Neuron (in vitro differentiated cells): ENCODE measurements at regions not wholly inside any gene's neighbourhood (a gene's known extent, or its start where the extent isn't known, plus 50 kb on each side); places are given as distances from the start of the nearest gene placed in this dataset.
"Not testable (repeated sequence)": the region's sequence is repeated elsewhere in the genome, so short reads cannot be mapped to it uniquely, and the experiment has no call there.

Experiments used
- H2AFZ ChIP-seq: one replicate; pipeline ENCODE4 v1.6.1; 2013; ENCODE audit warnings: low read depth, mild to moderate bottlenecking, inconsistent platforms, low read length, moderate library complexity
- H3K27me3 ChIP-seq: one replicate; pipeline ENCODE4 v1.6.1; 2013; ENCODE audit warnings: low read length; ENCODE audit not compliant: insufficient read depth
- H3K36me3 ChIP-seq: one replicate; pipeline ENCODE4 v1.6.1; 2013; ENCODE audit warnings: low read length; ENCODE audit not compliant: insufficient read depth
- H3K4me1 ChIP-seq: one replicate; pipeline ENCODE4 v1.6.1; 2013; ENCODE audit warnings: low read length; ENCODE audit not compliant: insufficient read depth
- H3K4me3 ChIP-seq: 2 replicates; pipeline ENCODE4 v1.5.1; 2013; ENCODE audit warnings: mild to moderate bottlenecking, low read length, moderate library complexity
- H3K9me3 ChIP-seq: one replicate; pipeline ENCODE4 v1.6.1; 2013; ENCODE audit warnings: low read length

- no peak overlapping the region for H3K4me3 ChIP-seq
- H3K9me3 ChIP-seq = peaks cover 3% of the 10 kb centered on the region
- H3K27me3 ChIP-seq = no peaks in the 10 kb centered on the region
- no peaks in the 10 kb centered on the region for H3K36me3 ChIP-seq
- H2AFZ ChIP-seq = no peak overlapping the region
- peaks cover 21% of the 10 kb centered on the region for H3K4me1 ChIP-seq
These were observed 56.2 kb downstream of the PABPC4L start for GRCh38 chr4:134145369-134145768.

- Histone ChIP-seq H3K36me3 (no peaks in the 10 kb centered on the region), H3K9me3 (peaks cover 3% of the 10 kb centered on the region), H3K27me3 (no peaks in the 10 kb centered on the region), H2AFZ (no peak overlapping the region), H3K4me3 (no peak overlapping the region), H3K4me1 (peaks cover 18% of the 10 kb centered on the region)
These were observed 57.3 kb downstream of the PABPC4L start for GRCh38 chr4:134144337-134144736.

GRCh38 chr4:134141728-134142127 lies 59.9 kb downstream of the PABPC4L start:
- Histone ChIP-seq H3K4me3 (no peak overlapping the region), H2AFZ (no peak overlapping the region), H3K4me1 (peaks cover 13% of the 10 kb centered on the region), H3K36me3 (no peaks in the 10 kb centered on the region), H3K27me3 (no peaks in the 10 kb centered on the region), H3K9me3 (peaks cover 2% of the 10 kb centered on the region)

- Histone ChIP-seq H3K36me3 (no peaks in the 10 kb centered on the region), H3K4me1 (peaks cover 2% of the 10 kb centered on the region), H3K4me3 (no peak overlapping the region), H3K9me3 (no peaks in the 10 kb centered on the region), H3K27me3 (no peaks in the 10 kb centered on the region), H2AFZ (no peak overlapping the region)
These were observed 62.4 kb downstream of the PABPC4L start for GRCh38 chr4:134139188-134139587.

- no peaks in the 10 kb centered on the region for H3K9me3 ChIP-seq
- no peak overlapping the region for H3K4me3 ChIP-seq
- H2AFZ ChIP-seq = no peak overlapping the region
- no peaks in the 10 kb centered on the region for H3K36me3 ChIP-seq
- no peaks in the 10 kb centered on the region for H3K27me3 ChIP-seq
- H3K4me1 ChIP-seq = no peaks in the 10 kb centered on the region
These were observed 69.4 kb downstream of the PABPC4L start for GRCh38 chr4:134132086-134132783.

GRCh38 chr4:134126955-134127354 lies 74.6 kb downstream of the PABPC4L start:
- Histone ChIP-seq H3K27me3 (no peaks in the 10 kb centered on the region), H3K4me1 (no peaks in the 10 kb centered on the region), H3K36me3 (no peaks in the 10 kb centered on the region), H3K4me3 (no peak overlapping the region), H3K9me3 (no peaks in the 10 kb centered on the region), H2AFZ (no peak overlapping the region)

GRCh38 chr4:134126000-134126560 lies 75.5 kb downstream of the PABPC4L start:
- no peaks in the 10 kb centered on the region for H3K36me3 ChIP-seq
- no peak overlapping the region for H2AFZ ChIP-seq
- no peaks in the 10 kb centered on the region for H3K9me3 ChIP-seq
- no peak overlapping the region for H3K4me3 ChIP-seq
- no peaks in the 10 kb centered on the region for H3K27me3 ChIP-seq
- H3K4me1 ChIP-seq = no peaks in the 10 kb centered on the region

GRCh38 chr4:134122903-134123302 lies 78.7 kb downstream of the PABPC4L start:
- H3K4me1 ChIP-seq = no peaks in the 10 kb centered on the region
- no peaks in the 10 kb centered on the region for H3K27me3 ChIP-seq
- no peak overlapping the region for H3K4me3 ChIP-seq
- H2AFZ ChIP-seq = no peak overlapping the region
- H3K9me3 ChIP-seq = no peaks in the 10 kb centered on the region
- no peaks in the 10 kb centered on the region for H3K36me3 ChIP-seq

- Histone ChIP-seq H3K27me3 (no peaks in the 10 kb centered on the region), H3K9me3 (no peaks in the 10 kb centered on the region), H3K4me1 (no peaks in the 10 kb centered on the region), H3K36me3 (no peaks in the 10 kb centered on the region), H2AFZ (no peak overlapping the region), H3K4me3 (no peak overlapping the region)
These were observed 84.0 kb downstream of the PABPC4L start for GRCh38 chr4:134117392-134118183.

- Histone ChIP-seq H2AFZ (no peak overlapping the region), H3K4me1 (no peaks in the 10 kb centered on the region), H3K4me3 (no peak overlapping the region), H3K36me3 (no peaks in the 10 kb centered on the region), H3K9me3 (no peaks in the 10 kb centered on the region), H3K27me3 (no peaks in the 10 kb centered on the region)
These were observed 111.7 kb downstream of the PABPC4L start for GRCh38 chr4:134089885-134090284.

GRCh38 chr4:134085496-134085895 lies 116.1 kb downstream of the PABPC4L start:
- Histone ChIP-seq H2AFZ (no peak overlapping the region), H3K4me1 (no peaks in the 10 kb centered on the region), H3K9me3 (no peaks in the 10 kb centered on the region), H3K4me3 (no peak overlapping the region), H3K27me3 (no peaks in the 10 kb centered on the region), H3K36me3 (no peaks in the 10 kb centered on the region)

- not testable (repeated sequence) for H3K4me3 ChIP-seq, H3K27me3 ChIP-seq, H3K4me1 ChIP-seq, H2AFZ ChIP-seq, H3K9me3 ChIP-seq, H3K36me3 ChIP-seq
These were observed 122.5 kb downstream of the PABPC4L start for GRCh38 chr4:134079085-134079484.

GRCh38 chr4:134078230-134078914 lies 123.2 kb downstream of the PABPC4L start:
- no peak overlapping the region for H3K4me3 ChIP-seq
- H3K36me3 ChIP-seq = no peaks in the 10 kb centered on the region
- peaks cover 4% of the 10 kb centered on the region for H3K4me1 ChIP-seq
- no peak overlapping the region for H2AFZ ChIP-seq
- no peaks in the 10 kb centered on the region for H3K9me3 ChIP-seq
- H3K27me3 ChIP-seq = no peaks in the 10 kb centered on the region
